ENCODE measurements at regions not wholly inside any gene's neighbourhood (a gene's known extent, or its start where the extent isn't known, plus 50 kb on each side); places are given as distances from the start of the nearest gene placed in this dataset.
"Not testable (repeated sequence)": the region's sequence is repeated elsewhere in the genome, so short reads cannot be mapped to it uniquely, and the experiment has no call there.

- no peak for DNase-seq
Measured at GRCh38 chr3:112765531-112765930, 81.1 kb downstream of the CD200R1L start.

GRCh38 chr3:112763258-112763657, 83.4 kb downstream of the CD200R1L start:
- no peak for DNase-seq

- no peak for DNase-seq
Measured at GRCh38 chr3:112761062-112761638, 85.5 kb downstream of the CD200R1L start.

- DNase-seq = no peak
Measured at GRCh38 chr3:112759681-112760080, 87.0 kb downstream of the CD200R1L start.

- no peak for DNase-seq
Measured at GRCh38 chr3:112759210-112759609, 87.5 kb downstream of the CD200R1L start.

DNA sequence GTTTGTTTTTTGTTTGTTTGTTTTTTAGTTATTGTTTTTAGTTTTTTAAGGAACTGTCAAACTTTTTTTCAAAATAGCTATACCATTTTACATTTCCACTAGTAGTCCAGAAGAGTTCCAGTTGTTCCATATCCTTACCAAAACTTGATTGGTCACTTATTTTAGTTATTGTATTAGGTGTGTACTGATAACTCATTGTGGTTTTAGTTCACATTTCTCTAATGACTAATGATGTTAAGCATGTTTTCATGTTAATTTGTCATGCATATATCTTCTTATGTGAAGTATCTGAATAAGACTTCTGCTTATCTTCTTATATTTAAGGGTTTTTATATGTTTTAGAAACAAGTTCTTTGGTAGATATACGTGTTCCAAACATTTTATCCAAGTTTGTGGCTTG, 89.5 kb downstream of the CD200R1L start:
- no peak for DNase-seq

GRCh38 chr3:112755845-112756613, 90.6 kb downstream of the CD200R1L start:
- DNase-seq = no peak

- not testable (repeated sequence) for DNase-seq
Measured at GRCh38 chr3:112755046-112755445, 91.6 kb downstream of the CD200R1L start.

GRCh38 chr3:112751564-112752512, 94.8 kb downstream of the CD200R1L start:
- no peak for DNase-seq

GRCh38 chr3:112751061-112751460, 95.6 kb downstream of the CD200R1L start:
- DNase-seq = no peak

DNA sequence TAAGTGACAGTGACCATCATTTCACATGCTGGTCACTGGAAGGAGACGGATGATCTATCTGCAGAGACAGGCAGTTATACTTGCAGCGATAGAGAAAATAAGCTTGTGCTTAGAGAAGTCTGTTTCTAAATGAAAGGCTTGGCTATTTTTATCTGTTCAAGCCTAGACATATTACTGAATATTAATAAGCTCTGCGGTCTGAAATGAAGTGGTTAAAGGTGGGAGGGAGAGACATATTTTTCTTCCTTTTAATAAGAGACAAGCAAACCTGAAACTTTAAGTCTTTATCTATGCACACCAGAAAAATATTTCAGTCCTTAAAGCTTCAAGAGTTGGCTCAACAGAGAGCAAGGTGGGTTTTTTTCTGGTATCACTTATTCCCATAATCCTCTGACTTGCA, 99.0 kb downstream of the CD200R1L start:
- DNase-seq = no peak

- no peak for DNase-seq
Measured at GRCh38 chr3:112746675-112747280, 99.9 kb downstream of the CD200R1L start.

DNA sequence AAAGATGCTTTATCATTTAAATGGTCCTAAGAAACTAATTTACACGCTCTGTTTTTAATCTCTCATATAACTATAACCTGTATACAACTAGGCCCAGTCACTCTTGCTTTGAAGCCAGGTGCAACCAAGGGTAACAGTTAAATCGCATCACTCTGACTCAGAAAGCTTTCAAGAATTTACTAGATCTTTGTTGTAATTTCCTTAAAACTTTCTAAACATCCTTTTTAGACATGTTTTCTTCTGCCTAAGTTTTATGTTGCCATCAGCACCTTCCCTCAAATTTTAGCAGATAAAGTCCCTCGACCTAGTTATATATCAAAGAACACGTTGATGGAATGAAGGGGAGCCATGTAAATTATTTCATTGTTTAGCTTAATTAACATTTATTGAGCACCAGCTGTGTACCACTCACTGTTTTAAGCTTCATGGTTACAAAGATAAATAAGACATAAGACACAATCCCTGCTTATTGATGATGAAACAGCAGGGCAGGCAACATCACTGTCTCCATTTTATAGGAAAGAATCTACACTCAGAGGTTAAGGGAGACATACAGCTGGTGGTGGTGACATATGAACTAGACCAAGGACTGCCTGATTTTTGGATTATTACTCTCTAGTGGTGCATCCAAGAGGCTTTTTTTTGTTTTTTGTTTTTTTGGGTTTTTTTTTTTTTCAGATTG, 101.0 kb downstream of the CD200R1L start:
- no peak for DNase-seq

DNA sequence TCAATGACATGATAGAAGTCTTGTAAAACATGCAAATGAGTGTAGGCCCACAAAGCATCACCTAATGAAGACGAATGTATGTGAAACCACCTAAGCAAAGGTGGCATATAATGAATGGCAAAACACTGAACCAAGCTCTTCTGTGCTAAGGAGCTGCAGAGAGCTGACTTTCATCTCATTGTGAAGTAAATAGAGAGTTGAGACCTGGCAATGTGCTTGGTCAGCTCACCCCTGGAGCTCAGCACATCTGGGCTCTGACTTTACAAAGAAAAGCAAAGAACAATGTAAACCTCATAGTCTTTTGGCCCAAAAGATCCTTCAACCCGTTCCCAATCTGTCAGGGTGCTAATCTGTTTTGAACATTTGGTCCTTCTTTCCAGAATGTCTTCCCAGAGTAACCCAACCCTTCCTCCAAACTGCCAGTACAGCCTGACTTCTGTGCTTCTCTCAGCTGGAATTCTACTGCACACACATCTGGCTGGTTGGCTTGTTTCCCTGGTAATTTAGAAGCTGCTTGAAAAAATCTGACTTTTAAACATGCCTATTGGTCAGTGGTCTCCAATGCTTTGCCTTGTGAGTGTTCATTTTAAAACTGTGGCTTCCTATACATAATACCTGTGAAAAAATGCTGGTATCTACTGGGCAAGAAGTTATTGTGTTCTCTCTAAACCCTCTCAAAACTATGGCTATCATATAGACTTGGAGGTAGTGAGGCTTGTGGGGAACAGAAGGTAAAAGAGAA, 101.7 kb downstream of the CD200R1L start:
- DNase-seq = peak in 1 of 2 experiments; percentile 20

DNA sequence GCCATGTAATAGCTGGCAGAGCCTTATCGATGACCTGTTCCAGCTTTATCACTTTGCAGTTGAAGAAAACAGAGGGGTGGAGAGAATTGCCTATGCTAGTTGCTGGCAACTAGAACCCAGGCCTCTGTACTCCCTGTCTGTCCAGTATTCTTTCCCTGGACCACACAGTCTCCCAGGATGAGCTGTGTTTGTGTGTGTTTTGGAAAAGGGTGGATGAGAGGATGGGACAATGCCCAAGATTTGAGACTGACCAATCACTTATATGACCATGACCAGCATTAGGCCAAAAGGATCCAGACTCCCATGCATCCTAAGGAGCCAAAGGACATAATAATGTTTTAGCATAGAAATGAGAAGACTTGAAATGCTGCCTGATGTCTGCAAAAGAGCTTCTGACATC, 102.6 kb downstream of the CD200R1L start:
- DNase-seq = no peak

DNA sequence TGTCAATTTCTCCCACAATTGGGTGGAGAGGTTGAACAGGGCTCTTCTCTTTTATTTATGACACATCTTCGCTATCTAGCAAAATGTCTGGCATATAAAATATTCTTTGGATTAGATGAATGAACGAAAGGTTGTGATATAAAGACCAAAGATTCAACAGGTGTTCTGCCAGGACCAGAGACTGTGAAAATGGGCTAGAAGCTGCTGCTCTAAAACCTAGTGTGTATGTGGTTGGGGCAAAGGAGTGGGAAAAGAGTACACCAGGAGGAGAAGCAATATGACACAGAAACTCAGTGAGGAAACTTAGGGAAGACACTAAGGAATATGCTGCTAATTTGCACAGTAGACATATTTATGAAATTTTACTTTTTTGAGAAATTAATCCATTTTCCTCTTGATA, 102.0 kb upstream of the CCDC80 start:
- no peak for DNase-seq

DNA sequence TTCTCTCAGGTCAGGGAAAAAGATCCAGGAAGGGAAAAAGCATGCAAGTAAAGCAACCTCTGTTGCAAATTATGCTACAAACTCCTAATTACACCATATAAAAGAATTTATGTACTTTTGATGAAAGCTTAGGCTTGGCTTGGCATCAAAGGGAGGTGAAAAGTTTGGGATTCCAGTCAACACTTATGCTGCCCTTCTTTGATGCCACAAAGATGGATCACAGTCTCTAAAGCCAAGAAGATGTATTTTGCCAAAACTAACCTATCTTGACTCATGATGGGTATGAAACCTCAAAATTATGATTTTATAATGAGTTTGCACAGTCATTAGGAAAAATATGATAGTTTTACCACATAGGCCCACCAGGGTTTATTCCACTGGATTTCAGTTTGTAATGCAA, 101.0 kb upstream of the CCDC80 start:
- DNase-seq = no peak

DNA sequence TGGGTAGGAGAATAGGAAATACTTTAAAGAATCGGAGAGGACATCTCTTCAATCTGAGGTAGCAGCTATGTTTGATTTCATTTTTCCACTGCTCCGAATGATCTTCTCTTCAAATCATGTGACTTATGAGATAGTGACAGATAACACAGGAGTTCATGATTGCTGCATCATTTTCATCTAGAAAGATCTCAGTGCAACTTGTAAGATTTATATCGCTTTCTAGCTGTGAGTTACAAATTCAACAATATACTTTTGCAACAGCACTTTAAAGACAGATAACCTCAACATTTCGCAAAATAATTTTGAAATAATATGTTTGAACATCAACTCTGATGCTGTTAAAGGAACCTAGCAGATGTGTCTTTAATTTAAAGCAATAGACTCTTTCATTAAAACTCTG, 99.9 kb upstream of the CCDC80 start:
- no peak for DNase-seq

GRCh38 chr3:112739252-112739965, 98.5 kb upstream of the CCDC80 start:
- no peak for DNase-seq

GRCh38 chr3:112738366-112738765, 97.4 kb upstream of the CCDC80 start:
- DNase-seq = no peak
